ENCODE measurements at regions not wholly inside any gene's neighbourhood (a gene's known extent, or its start where the extent isn't known, plus 50 kb on each side); places are given as distances from the start of the nearest gene placed in this dataset.

DNA sequence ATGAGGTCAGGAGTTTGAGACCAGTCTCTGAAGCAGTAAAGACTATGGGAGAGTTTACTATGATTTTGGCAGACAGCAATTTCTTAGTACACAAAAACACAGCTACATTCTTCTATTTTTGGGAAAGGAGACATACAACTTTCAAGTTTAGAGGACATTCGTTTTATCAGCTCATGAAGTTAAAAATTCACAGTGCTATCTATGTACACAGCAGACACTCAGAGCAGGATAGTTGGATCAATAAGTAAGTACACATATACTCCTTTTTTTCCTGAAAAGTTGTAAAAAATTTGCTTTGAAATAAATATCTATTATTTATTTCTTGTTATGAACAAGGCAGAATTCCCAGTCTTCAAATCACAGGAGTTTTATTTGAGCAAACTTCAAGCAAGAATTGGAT is 159.7 kb downstream of the SERPINI1 start:
- DNase-seq (ENCODE audit: low spot score): no peak

- no peak for DNase-seq (ENCODE audit: low spot score)
Observed at GRCh38 chr3:167892205-167892604, 156.7 kb downstream of the SERPINI1 start.

GRCh38 chr3:167887096-167887495 is 151.6 kb downstream of the SERPINI1 start:
- peak; percentile 10 for DNase-seq (ENCODE audit: low spot score)

GRCh38 chr3:167886690-167887089 is 151.2 kb downstream of the SERPINI1 start:
- no peak for DNase-seq (ENCODE audit: low spot score)

- no peak for DNase-seq (ENCODE audit: low spot score)
Observed at GRCh38 chr3:167885277-167885676, 149.8 kb downstream of the SERPINI1 start.

GRCh38 chr3:167884481-167884880 is 149.0 kb downstream of the SERPINI1 start:
- no peak for DNase-seq (ENCODE audit: low spot score)

DNA sequence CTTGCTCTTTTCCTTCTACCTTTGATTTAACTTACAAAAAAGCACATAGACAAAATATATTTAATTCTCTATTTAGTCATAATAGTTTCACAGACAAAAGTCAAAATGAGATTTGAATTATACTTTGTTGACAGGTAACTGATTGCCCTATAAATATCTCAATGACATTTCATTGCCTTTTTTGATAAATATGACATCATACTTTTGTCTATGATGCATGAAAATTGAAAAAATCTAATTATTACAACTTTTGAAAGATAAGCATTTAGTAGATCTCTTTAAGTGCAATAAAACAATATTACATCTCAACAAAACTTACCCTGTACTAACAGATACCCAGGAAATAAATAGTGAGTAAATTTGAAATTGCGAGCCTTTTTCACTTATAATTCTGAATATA is 147.9 kb downstream of the SERPINI1 start:
- no peak for DNase-seq (ENCODE audit: low spot score)

DNA sequence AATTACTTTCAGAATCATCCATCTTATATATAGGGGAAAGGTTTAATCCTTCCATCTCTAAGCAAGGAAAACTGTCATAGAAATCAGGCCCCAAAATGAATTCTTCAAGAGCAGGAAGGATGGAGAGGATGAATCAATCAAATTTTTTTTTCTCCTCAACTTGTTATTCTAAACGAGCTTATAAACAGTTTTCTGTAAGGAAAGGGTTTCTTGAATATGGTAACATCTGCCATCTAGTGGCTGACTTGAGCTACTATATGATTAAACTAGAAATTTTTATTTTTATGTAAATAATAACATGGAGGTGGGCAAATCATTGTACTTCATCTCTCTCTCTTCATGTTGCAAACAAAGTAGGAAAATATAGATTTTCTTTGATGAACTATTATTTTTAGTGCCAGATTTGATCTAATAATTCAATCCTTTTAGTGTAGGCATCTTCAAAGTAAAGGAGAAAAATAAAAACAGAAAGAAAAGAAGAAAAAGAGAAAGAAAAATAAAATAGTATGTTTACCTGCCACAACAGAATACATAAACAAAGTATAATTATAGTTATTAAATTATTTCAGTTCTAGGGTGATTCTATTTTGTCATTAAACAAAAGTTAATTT is 146.6 kb downstream of the SERPINI1 start:
- DNase-seq (ENCODE audit: low spot score): peak; percentile 85

DNA sequence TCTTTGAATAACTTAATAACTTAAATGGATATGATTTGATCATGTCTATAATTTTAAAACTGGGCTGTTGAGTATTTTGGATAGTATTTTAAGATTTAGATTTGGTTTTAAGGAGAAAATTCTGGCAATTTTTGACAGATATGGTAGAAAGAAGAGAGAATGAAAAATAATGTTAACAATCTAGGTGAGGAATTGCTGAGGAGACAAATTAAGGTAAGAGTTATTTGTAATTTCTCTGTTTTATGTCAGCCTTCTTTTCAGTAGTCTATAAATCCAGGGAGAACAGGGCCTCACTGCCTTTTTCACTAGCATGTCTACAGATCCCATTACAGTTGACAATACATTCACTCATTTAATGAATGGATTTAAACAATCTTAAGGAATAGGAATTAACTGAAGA is 144.7 kb downstream of the SERPINI1 start:
- DNase-seq (ENCODE audit: low spot score): no peak

- peak; percentile 65 for DNase-seq (ENCODE audit: low spot score)
Observed at GRCh38 chr3:167876620-167877281, 141.2 kb downstream of the SERPINI1 start.

Measured in RKO (cell line).